HCT116 (cell line): ENCODE measurements at regions not wholly inside any gene's neighbourhood (a gene's known extent, or its start where the extent isn't known, plus 50 kb on each side); places are given as distances from the start of the nearest gene placed in this dataset.
A peak's percentile ranks its signal among the peaks of the same experiment; 100 is the strongest.

Experiments used
- ATAC-seq: fragments of 200-7000 bp; cut with Tn5 transposase; 2 replicates; pipeline ENCODE4 v1.9.1; 2020; ENCODE audit warnings: mild to moderate bottlenecking, moderate library complexity
- BruUV-seq: library from RNA; stranded (reverse); fragments of 400-500 nt; replicated peaks from 2 replicates; lab custom pipeline; 2021; lab: Mats Ljungman, UMichigan
- CTCF ChIA-PET: fragments of 300-600 bp; sonication (Branson Sonifier 250); formaldehyde crosslinking; loops from one replicate; lab custom pipeline; 2021; ENCODE audit warnings: antibody characterized with exemption; lab: Charles Lee
- POLR2A ChIA-PET: fragments of 300-600, 350-600 bp; sonication (Branson Sonifier 250); formaldehyde crosslinking; loops from one replicate; lab custom pipeline; 2021; ENCODE audit warnings: antibody characterized with exemption; lab: Charles Lee
- RAD21 ChIA-PET, 2 experiments: fragments of 300-600 bp; sonication (Branson Sonifier 250); formaldehyde crosslinking; loops; one replicate each; lab custom pipeline; 2023; ENCODE audit warnings: low total read pairs in 2 of 2; ENCODE audit not compliant: uncharacterized antibody in 2 of 2, unreplicated experiment in 2 of 2, low non-redundant PET in 1 of 2; lab: Charles Lee
- DNase-seq: peaks from one replicate; pipeline ENCODE4 v3.0.0-alpha.2; 2010; ENCODE audit warnings: low read depth, low spot score
- H2AFZ ChIP-seq: fragments of 200-600 bp; shearing (Covaris generic), sonication (generic); 2 replicates; pipeline ENCODE4 v1.6.1; 2017; ENCODE audit warnings: low read depth, mixed run types, mixed read lengths, antibody characterized with exemption, low read length; ENCODE audit not compliant: poor library complexity, severe bottlenecking
- H3K27ac ChIP-seq: 2 replicates; pipeline ENCODE4 v1.5.1; 2012; ENCODE audit warnings: low read depth, low read length
- H3K27me3 ChIP-seq: fragments of 200-600 bp; sonication (generic); 2 replicates; pipeline ENCODE4 v1.6.1; 2016; ENCODE audit warnings: mixed run types, low read length, mixed read lengths; ENCODE audit not compliant: insufficient read depth
- H3K36me3 ChIP-seq, 2 experiments: fragments of 200-500 bp in 1 of 2; fragments of 200-600 bp in 1 of 2; sonication (Bioruptor generic) in 1 of 2; sonication (generic) in 1 of 2; 2 replicates each; pipeline versions ENCODE4 v1.5.1 to v1.6.1; 2014 to 2016; ENCODE audit warnings: low read length in 2 of 2, inconsistent platforms in 1 of 2, mixed read lengths in 1 of 2, mixed run types in 1 of 2; ENCODE audit not compliant: insufficient read depth in 2 of 2, control insufficient read depth in 1 of 2
- H3K4me1 ChIP-seq, 2 experiments: fragments of 200-600 bp in 1 of 2; sonication (generic) in 1 of 2; 2 replicates each; pipeline versions ENCODE4 v1.5.1 to v1.6.1; 2012 to 2017; ENCODE audit warnings: low read length in 2 of 2, inconsistent platforms in 1 of 2, mild to moderate bottlenecking in 1 of 2, mixed read lengths in 1 of 2, mixed run types in 1 of 2, moderate library complexity in 1 of 2; ENCODE audit not compliant: insufficient read depth in 2 of 2, control insufficient read depth in 1 of 2
- H3K4me2 ChIP-seq: fragments of 200-600 bp; sonication (generic); 2 replicates; pipeline ENCODE4 v1.6.1; 2017; ENCODE audit warnings: mixed run types, low read length, mixed read lengths
- H3K4me3 ChIP-seq, 2 experiments: fragments of 200-600 bp in 1 of 2; sonication (generic) in 1 of 2; replicated peaks in 1 of 2; 2 replicates each; pipeline ENCODE4 v1.5.1; 2011 to 2016; ENCODE audit warnings: low read length in 2 of 2, control low read depth in 1 of 2, low read depth in 1 of 2, mild to moderate bottlenecking in 1 of 2, mixed read lengths in 1 of 2, mixed run types in 1 of 2
- H3K79me2 ChIP-seq: fragments of 200-600 bp; sonication (generic); 2 replicates; pipeline ENCODE4 v1.6.1; 2017; ENCODE audit warnings: mild to moderate bottlenecking, mixed run types, low read length, moderate library complexity, mixed read lengths; ENCODE audit not compliant: insufficient read depth
- H3K9ac ChIP-seq: fragments of 200-600 bp; sonication (generic); 2 replicates; pipeline ENCODE4 v1.6.1; 2016; ENCODE audit warnings: low read length, mixed read lengths
- H3K9me2 ChIP-seq: fragments of 200-600 bp; sonication (generic), shearing (Covaris generic); 2 replicates; pipeline ENCODE4 v1.6.1; 2017; ENCODE audit warnings: mixed run types, mild to moderate bottlenecking, moderate library complexity; ENCODE audit not compliant: insufficient read depth
- H3K9me3 ChIP-seq, 2 experiments: fragments of 200-500 bp in 1 of 2; fragments of 200-600 bp in 1 of 2; sonication (Bioruptor generic) in 1 of 2; sonication (generic) in 1 of 2; 2 replicates each; pipeline ENCODE4 v1.6.1; 2014 to 2017; ENCODE audit warnings: low read length in 2 of 2, mixed read lengths in 2 of 2, inconsistent platforms in 1 of 2, low read depth in 1 of 2, mild to moderate bottlenecking in 1 of 2, mixed run types in 1 of 2, moderate library complexity in 1 of 2; ENCODE audit not compliant: control insufficient read depth in 1 of 2, insufficient read depth in 1 of 2
- H4K20me1 ChIP-seq: fragments of 200-600 bp; sonication (generic), shearing (Covaris generic); 2 replicates; pipeline ENCODE4 v1.6.1; 2017; ENCODE audit warnings: mixed run types, mild to moderate bottlenecking, moderate library complexity; ENCODE audit not compliant: insufficient read depth
- CBX3 ChIP-seq: IDR thresholded peaks from 2 replicates; pipeline ENCODE4 v1.6.1; 2012; ENCODE audit warnings: low read depth
- CEBPB ChIP-seq: IDR thresholded peaks from 2 replicates; pipeline ENCODE4 v1.6.1; 2012; ENCODE audit warnings: low read depth
- CTCF ChIP-seq, 3 experiments: fragments of 200-600 bp in 1 of 3; sonication (generic) in 1 of 3; IDR thresholded peaks in 2 of 3; conservative IDR thresholded peaks in 1 of 3; 2 replicates each; pipeline ENCODE4 v1.5.1; 2012 to 2017; ENCODE audit warnings: low read depth in 2 of 3, low read length in 2 of 3, antibody characterized with exemption in 1 of 3, borderline replicate concordance in 1 of 3, control low read depth in 1 of 3, mild to moderate bottlenecking in 1 of 3, mixed read lengths in 1 of 3, mixed run types in 1 of 3, moderate library complexity in 1 of 3; ENCODE audit not compliant: insufficient read depth in 1 of 3
- ELF1 ChIP-seq: IDR thresholded peaks from 2 replicates; pipeline ENCODE4 v1.6.1; 2012; ENCODE audit warnings: low read depth, borderline replicate concordance
- EZH2 ChIP-seq: fragments of 200-600 bp; sonication (generic); IDR thresholded peaks from 2 replicates; pipeline ENCODE4 v1.6.1; 2017; ENCODE audit warnings: antibody characterized with exemption, mixed run types
- EZH2phosphoT487 ChIP-seq: fragments of 200-600 bp; IDR thresholded peaks from 2 replicates; pipeline ENCODE4 v1.6.1; 2018; ENCODE audit warnings: antibody characterized with exemption, borderline replicate concordance
- FOSL1 ChIP-seq: IDR thresholded peaks from 2 replicates; pipeline ENCODE4 v1.6.1; 2012; ENCODE audit warnings: low read depth
- JUND ChIP-seq: IDR thresholded peaks from 2 replicates; pipeline ENCODE4 v1.6.1; 2012
- MAX ChIP-seq: IDR thresholded peaks from 2 replicates; pipeline ENCODE4 v1.6.1; 2012
- POLR2A ChIP-seq: IDR thresholded peaks from 2 replicates; pipeline ENCODE4 v1.7.0; 2011; ENCODE audit warnings: borderline replicate concordance; ENCODE audit not compliant: insufficient read depth, insufficient read length; ENCODE audit errors: extremely low read depth
- POLR2AphosphoS5 ChIP-seq: IDR thresholded peaks from 2 replicates; pipeline ENCODE4 v1.6.1; 2011; ENCODE audit warnings: mild to moderate bottlenecking, low read depth, low read length, moderate library complexity
- SIN3A ChIP-seq: IDR thresholded peaks from 2 replicates; pipeline ENCODE4 v1.6.1; 2012; ENCODE audit warnings: low read depth
- SP1 ChIP-seq: IDR thresholded peaks from 2 replicates; pipeline ENCODE4 v1.6.1; 2012; ENCODE audit warnings: low read depth
- SRF ChIP-seq: IDR thresholded peaks from 2 replicates; pipeline ENCODE4 v1.6.1; 2012; ENCODE audit warnings: low read depth
- YY1 ChIP-seq: IDR thresholded peaks from 2 replicates; pipeline ENCODE4 v1.6.1; 2011; ENCODE audit warnings: low read length, low read depth, moderate library complexity, mild to moderate bottlenecking; ENCODE audit not compliant: insufficient replicate concordance; ENCODE audit errors: extremely low read depth
- ZBTB33 ChIP-seq: IDR thresholded peaks from 2 replicates; pipeline ENCODE4 v1.6.1; 2011; ENCODE audit warnings: mild to moderate bottlenecking, low read length, moderate library complexity; ENCODE audit not compliant: insufficient replicate concordance; ENCODE audit errors: extremely low read depth
- ZFX ChIP-seq: fragments of 450-650 bp; IDR thresholded peaks from 2 replicates; pipeline ENCODE4 v1.6.1; 2017
- ZNF274 ChIP-seq: fragments of 200-500 bp; sonication (Bioruptor generic); IDR thresholded peaks from 2 replicates; pipeline ENCODE4 v1.6.1; 2014; ENCODE audit warnings: mild to moderate bottlenecking, low read depth, low read length, inconsistent platforms
- intact Hi-C: fragments of 100-400 bp; cut with micrococcal nuclease; formaldehyde crosslinking; loops from 2 replicates; pipeline ENCODE4 v1.10.0; 2022

- ChIA-PET RAD21 (no interaction called here), POLR2A (interaction anchor here (0.7 to 3.0 kb wide), 7 partner anchors 7 to 77 kb away, joined by 3 to 12 read pairs (median 5); no protein-coding TSS in a partner anchor), CTCF (interaction anchor here (1.3 kb wide), 1 partner anchor 35 kb away, joined by 5 read pairs; no protein-coding TSS in a partner anchor)
- Histone ChIP-seq H3K79me2 (no peaks in the 10 kb centered on the region), H3K9ac (peak overlapping the region; percentile 31), H3K4me1 (peaks cover 74 to 94% of the 10 kb centered on the region in 2 experiments), H3K27ac (peak overlapping the region; percentile 59), H3K36me3 (0 out of 4 replicates have a peak, but pooled peaks cover 0 to 3% of the 10 kb centered on the region in 2 experiments), H3K4me2 (peak overlapping the region; percentile 37), H2AFZ (peak overlapping the region; percentile 37), H3K27me3 (no peaks in the 10 kb centered on the region), H4K20me1 (no peaks in the 10 kb centered on the region), H3K9me2 (no peaks in the 10 kb centered on the region), H3K9me3 (no peaks in the 10 kb centered on the region), H3K4me3 (no peak overlapping the region)
- no TSS peak for BruUV-seq
- DNase-seq (no peak), ATAC-seq (peak; percentile 7; the same call in 1 of the 2 replicates)
- TF ChIP-seq FOSL1 (peak; percentile 13; the same call in 1 of the 2 replicates), EZH2phosphoT487 (no peak), JUND (0 out of 2 replicates have a peak, but pooled peaks have one; percentile 27), SP1 (peak; percentile 6; the same call in 1 of the 2 replicates), ZBTB33 (no peak), SRF (no peak), YY1 (no peak), MAX (no peak), POLR2AphosphoS5 (no peak), ZFX (no peak), POLR2A (no peak), CEBPB (peak; percentile 35; the same call in 1 of the 2 replicates), EZH2 (no peak), ELF1 (no peak), ZNF274 (no peak), CTCF (IDR thresholded peaks at IDR 0.05 in 2 of 3, conservative IDR thresholded peaks at IDR 0.05 in 1 of 3; ENCODE audit: borderline replicate concordance in 1 of 3, insufficient read depth in 1 of 3, low read depth in 2 of 3, low read length in 2 of 3) (no peak), CBX3 (peak; percentile 22; the same call in 1 of the 2 replicates), SIN3A (no peak)
- intact Hi-C loops: no loop called here
Observed at GRCh38 chr2:181817509-181817908, 74.0 kb upstream of the ITPRID2 start.
